ENCODE measurements at regions not wholly inside any gene's neighbourhood (a gene's known extent, or its start where the extent isn't known, plus 50 kb on each side); places are given as distances from the start of the nearest gene placed in this dataset.

DNA sequence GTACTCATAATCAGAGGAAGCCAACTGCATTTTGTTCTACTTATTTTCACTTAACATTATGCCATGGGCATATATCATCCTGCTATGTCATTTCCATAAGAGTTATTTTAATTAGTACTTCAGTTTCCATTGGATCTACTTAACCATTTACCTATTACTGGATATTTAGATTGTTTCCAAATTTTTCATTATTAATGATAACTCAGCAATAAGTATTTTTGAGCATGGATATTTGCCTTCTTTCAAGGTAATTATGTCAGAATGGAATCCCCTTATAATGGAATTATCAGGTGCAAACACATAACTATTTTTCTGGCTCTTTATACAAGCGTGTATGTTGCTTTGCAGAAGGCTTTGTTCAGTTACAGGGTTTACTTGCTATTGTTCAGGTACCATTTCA lies 126.6 kb downstream of the RDH14 start:
- TF ChIP-seq POLR2A (IDR thresholded peaks at IDR 0.05) = no peak
- TF ChIP-seq, protein P1, sequence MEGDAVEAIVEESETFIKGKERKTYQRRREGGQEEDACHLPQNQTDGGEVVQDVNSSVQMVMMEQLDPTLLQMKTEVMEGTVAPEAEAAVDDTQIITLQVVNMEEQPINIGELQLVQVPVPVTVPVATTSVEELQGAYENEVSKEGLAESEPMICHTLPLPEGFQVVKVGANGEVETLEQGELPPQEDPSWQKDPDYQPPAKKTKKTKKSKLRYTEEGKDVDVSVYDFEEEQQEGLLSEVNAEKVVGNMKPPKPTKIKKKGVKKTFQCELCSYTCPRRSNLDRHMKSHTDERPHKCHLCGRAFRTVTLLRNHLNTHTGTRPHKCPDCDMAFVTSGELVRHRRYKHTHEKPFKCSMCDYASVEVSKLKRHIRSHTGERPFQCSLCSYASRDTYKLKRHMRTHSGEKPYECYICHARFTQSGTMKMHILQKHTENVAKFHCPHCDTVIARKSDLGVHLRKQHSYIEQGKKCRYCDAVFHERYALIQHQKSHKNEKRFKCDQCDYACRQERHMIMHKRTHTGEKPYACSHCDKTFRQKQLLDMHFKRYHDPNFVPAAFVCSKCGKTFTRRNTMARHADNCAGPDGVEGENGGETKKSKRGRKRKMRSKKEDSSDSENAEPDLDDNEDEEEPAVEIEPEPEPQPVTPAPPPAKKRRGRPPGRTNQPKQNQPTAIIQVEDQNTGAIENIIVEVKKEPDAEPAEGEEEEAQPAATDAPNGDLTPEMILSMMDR (IDR thresholded peaks at IDR 0.05) = no peak

All from ovary (tissue), 3 donors.